ENCODE measurements at regions not wholly inside any gene's neighbourhood (a gene's known extent, or its start where the extent isn't known, plus 50 kb on each side); places are given as distances from the start of the nearest gene placed in this dataset.

DNA sequence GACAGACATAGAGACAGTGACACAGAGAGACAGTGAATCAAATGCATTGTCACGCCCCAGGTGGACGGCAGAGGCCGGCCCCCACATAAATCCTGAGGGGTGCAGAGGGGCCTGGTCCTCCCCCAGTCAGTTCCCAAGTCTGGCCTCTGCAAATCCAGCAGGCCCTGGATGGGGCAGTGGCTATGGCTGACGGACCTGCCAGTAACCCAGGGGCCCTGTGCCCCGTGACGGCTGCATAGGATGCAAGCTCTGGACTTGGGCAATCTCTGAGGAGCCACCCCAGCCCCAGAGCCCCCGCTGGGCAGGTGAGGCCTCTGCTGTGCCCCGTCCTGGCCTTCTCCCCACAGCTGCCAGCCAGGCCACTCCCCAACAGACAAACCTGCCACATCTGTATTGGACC is 204.5 kb downstream of the BRD1 start:
- H3K4me3 ChIP-seq, result no peak overlapping the region
- H3K9me3 ChIP-seq, result no peaks in the 10 kb centered on the region
- peaks cover 0 to 5% of the 10 kb centered on the region in 2 donors for H3K36me3 ChIP-seq
- DNase-seq (peak in 1 of 4 donors; percentile 68), ATAC-seq (no peak)
- TF ChIP-seq, protein P1, sequence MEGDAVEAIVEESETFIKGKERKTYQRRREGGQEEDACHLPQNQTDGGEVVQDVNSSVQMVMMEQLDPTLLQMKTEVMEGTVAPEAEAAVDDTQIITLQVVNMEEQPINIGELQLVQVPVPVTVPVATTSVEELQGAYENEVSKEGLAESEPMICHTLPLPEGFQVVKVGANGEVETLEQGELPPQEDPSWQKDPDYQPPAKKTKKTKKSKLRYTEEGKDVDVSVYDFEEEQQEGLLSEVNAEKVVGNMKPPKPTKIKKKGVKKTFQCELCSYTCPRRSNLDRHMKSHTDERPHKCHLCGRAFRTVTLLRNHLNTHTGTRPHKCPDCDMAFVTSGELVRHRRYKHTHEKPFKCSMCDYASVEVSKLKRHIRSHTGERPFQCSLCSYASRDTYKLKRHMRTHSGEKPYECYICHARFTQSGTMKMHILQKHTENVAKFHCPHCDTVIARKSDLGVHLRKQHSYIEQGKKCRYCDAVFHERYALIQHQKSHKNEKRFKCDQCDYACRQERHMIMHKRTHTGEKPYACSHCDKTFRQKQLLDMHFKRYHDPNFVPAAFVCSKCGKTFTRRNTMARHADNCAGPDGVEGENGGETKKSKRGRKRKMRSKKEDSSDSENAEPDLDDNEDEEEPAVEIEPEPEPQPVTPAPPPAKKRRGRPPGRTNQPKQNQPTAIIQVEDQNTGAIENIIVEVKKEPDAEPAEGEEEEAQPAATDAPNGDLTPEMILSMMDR (IDR thresholded peaks at IDR 0.05), result no peak
- intact Hi-C loops (cut with DNase I), result no loop called here
- H3K4me1 ChIP-seq, result no peaks in the 10 kb centered on the region
- H3K27me3 ChIP-seq, result peaks cover 0 to 11% of the 10 kb centered on the region in 2 donors
- no peak overlapping the region for H3K27ac ChIP-seq

DNA sequence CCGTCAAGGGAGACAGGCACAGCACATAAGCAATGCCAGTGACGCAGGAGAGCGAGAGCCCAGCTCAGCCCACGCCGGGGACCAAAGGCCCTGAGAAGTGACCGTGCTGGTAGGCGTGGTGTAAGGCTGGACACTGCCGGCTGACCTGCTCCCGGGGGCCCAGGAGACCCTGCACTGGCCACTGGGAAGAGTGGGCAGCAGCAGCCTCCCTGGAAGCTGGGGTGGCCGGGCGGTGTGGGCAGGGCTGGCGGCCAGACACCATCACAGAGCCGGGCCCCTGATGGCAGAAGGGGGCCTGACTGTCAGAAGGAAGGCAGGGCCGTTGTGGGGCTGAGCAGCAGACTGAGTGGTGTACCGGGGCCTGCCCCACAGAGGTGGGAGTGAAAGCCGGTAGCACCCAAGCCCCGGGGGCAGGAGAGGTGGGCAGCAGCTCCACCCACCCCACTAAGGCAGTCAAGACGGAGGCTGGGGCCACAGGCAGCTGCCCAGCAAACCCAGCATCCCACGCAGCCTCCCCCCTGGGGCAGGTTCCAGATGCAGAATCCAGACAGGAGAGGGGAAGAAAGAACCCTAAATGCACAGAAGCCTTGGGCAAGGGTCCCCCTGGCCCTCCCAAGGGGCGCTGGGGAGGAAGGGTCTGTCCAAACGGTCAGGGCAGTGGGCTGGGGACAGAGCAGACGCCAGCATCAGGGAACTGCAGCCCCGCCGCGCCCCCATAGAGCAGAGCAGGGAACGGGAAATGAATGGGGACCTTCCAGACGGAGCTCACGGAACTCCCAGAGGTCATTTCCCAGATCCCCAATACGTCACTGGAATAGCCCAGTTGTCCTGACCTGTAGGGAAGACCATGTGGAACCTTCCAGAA is 205.2 kb downstream of the BRD1 start:
- ATAC-seq (no peak), DNase-seq (peak in 1 of 4 donors; percentile 62)
- intact Hi-C loops (cut with DNase I), result no loop called here
- no peak overlapping the region for H3K27ac ChIP-seq
- H3K4me1 ChIP-seq, result no peaks in the 10 kb centered on the region
- peaks cover 0 to 5% of the 10 kb centered on the region in 2 donors for H3K36me3 ChIP-seq
- TF ChIP-seq, protein P1 (IDR thresholded peaks at IDR 0.05), result no peak
- H3K4me3 ChIP-seq, result no peak overlapping the region
- H3K27me3 ChIP-seq, result peaks cover 0 to 11% of the 10 kb centered on the region in 2 donors
- no peaks in the 10 kb centered on the region for H3K9me3 ChIP-seq

DNA sequence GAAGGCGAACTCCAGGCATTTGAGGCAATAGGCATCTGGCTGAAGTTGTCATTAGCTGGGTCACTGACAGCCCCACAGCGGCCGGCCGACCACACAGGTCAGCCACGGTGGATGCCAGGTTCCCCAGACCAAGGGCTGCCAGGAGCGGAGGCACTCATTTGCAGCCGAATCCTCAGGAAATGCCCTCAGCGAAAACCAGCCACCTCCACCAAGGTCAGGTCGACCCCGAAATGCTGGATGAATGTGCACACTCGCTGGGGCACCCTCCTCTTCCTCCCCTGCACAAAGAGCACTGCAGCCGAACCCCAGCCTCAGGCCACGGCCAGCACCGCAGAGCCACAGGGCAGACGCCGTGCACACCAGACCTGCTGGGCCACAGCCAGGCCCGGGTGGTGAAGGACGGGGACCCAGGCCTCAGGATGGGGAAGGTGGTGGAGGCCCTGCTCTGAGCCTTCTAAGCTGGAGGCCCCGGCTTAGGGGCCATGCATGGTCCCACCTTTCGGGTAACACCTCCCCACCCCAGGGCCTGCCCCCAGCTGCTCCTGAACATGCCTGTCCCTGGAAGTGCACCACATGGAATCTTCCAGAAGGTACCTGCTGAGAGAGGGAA is 206.0 kb downstream of the BRD1 start:
- Histone ChIP-seq H3K4me3 (no peak overlapping the region), H3K9me3 (no peaks in the 10 kb centered on the region), H3K27me3 (peaks cover 0 to 11% of the 10 kb centered on the region in 2 donors), H3K4me1 (no peaks in the 10 kb centered on the region), H3K27ac (no peak overlapping the region), H3K36me3 (peaks cover 0 to 5% of the 10 kb centered on the region in 2 donors)
- intact Hi-C loops (cut with DNase I), result no loop called here
- DNase-seq (peak in 1 of 4 donors; percentile 75), ATAC-seq (no peak)
- TF ChIP-seq, protein P1 (IDR thresholded peaks at IDR 0.05), result no peak

DNA sequence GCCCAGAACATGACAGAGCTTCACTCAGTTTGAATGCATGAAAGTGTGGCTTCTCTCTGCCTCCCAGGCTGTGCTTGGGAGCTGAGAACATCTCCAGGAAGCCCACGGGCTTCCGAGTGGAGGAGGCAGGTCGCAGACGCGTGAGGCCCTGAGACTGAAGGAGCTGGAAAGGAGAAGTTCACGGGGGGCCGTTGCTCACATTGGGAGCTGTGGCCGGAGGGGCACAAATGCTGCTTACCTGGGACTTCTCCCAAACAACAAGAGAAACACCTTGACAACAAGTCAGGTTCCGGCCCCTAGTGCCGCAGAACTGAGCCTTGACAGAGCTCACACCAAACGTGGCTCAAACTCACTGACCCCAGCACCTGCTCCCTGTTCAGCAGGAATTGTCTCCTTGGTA is 207.0 kb downstream of the BRD1 start:
- Histone ChIP-seq H3K36me3 (peaks cover 0 to 5% of the 10 kb centered on the region in 2 donors), H3K27me3 (peaks cover 0 to 11% of the 10 kb centered on the region in 2 donors), H3K4me3 (no peak overlapping the region), H3K27ac (no peak overlapping the region), H3K4me1 (no peaks in the 10 kb centered on the region), H3K9me3 (peaks cover 0 to 7% of the 10 kb centered on the region in 2 donors)
- peak in 1 of 4 donors; percentile 48 for DNase-seq
- intact Hi-C loops (cut with DNase I), result no loop called here
- TF ChIP-seq, protein P1 (IDR thresholded peaks at IDR 0.05), result no peak
- no peak for ATAC-seq

DNA sequence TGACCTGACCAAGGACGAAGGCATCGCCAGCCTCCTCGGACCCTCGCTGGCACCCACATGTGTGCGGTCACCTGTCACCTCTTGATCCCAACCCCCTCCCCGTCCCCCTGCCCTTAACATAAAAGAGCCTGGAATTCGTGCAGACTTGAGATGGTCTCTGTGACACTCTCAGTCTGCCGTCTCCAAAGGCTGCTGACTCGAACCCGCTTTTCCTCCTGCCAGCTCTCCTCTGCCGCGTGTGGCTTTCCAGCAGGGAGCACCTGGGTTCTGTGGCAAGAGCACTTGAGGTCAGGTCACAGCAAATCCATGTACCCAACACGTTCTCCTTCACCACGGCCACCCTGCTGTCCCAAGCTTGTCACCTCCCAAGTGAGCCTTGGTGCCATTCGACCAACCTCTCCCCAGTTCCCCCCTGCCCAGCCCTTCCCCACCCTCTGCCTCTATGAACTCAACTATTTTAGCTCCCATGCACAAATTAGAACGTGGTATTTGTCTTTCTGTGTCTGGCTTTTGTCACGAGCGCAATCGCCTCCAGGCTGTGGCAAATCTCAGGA is 207.6 kb downstream of the BRD1 start:
- H3K27ac ChIP-seq, result no peak overlapping the region
- peaks cover 0 to 11% of the 10 kb centered on the region in 2 donors for H3K9me3 ChIP-seq
- ATAC-seq, result no peak
- DNase-seq, result peak in 1 of 4 donors; percentile 53
- TF ChIP-seq, protein P1 (IDR thresholded peaks at IDR 0.05), result no peak
- peaks cover 0 to 11% of the 10 kb centered on the region in 2 donors for H3K27me3 ChIP-seq
- no peaks in the 10 kb centered on the region for H3K4me1 ChIP-seq
- peaks cover 0 to 5% of the 10 kb centered on the region in 2 donors for H3K36me3 ChIP-seq
- intact Hi-C loops (cut with DNase I), result no loop called here
- no peak overlapping the region for H3K4me3 ChIP-seq

Data from left lung (tissue), 4 donors.